Hippocampal formation (tissue), 2 donors: ENCODE measurements at regions not wholly inside any gene's neighbourhood (a gene's known extent, or its start where the extent isn't known, plus 50 kb on each side); places are given as distances from the start of the nearest gene placed in this dataset.
"Not testable (repeated sequence)": the region's sequence is repeated elsewhere in the genome, so short reads cannot be mapped to it uniquely, and the experiment has no call there.

Experiments
- DNase-seq, 2 donors: peaks; one replicate each; lab custom pipeline; 2025; lab: John Stamatoyannopoulos, UW

- no peak for DNase-seq
These were observed 851.1 kb upstream of the MGAT4C start for GRCh38 chr12:87107270-87107669.

- DNase-seq: no peak
These were observed 839.9 kb upstream of the MGAT4C start for GRCh38 chr12:87096082-87096585.

GRCh38 chr12:87094356-87094755 is 838.2 kb upstream of the MGAT4C start:
- DNase-seq: no peak

GRCh38 chr12:87092421-87092820 is 836.2 kb upstream of the MGAT4C start:
- no peak for DNase-seq

- no peak for DNase-seq
These were observed 830.1 kb upstream of the MGAT4C start for GRCh38 chr12:87086118-87086891.

GRCh38 chr12:87085286-87085685 is 829.1 kb upstream of the MGAT4C start:
- DNase-seq: no peak

GRCh38 chr12:87082756-87083155 is 826.6 kb upstream of the MGAT4C start:
- DNase-seq: no peak

GRCh38 chr12:87074781-87075180 is 818.6 kb upstream of the MGAT4C start:
- no peak for DNase-seq

- DNase-seq: no peak
These were observed 810.1 kb upstream of the MGAT4C start for GRCh38 chr12:87066326-87066725.

GRCh38 chr12:87059231-87059630 is 803.0 kb upstream of the MGAT4C start:
- no peak for DNase-seq

- DNase-seq: no peak
These were observed 798.0 kb upstream of the MGAT4C start for GRCh38 chr12:87054226-87054625.

GRCh38 chr12:87051621-87052020 is 795.4 kb upstream of the MGAT4C start:
- no peak for DNase-seq

GRCh38 chr12:87047691-87048090 is 791.5 kb upstream of the MGAT4C start:
- DNase-seq: no peak

GRCh38 chr12:87039536-87039935 is 783.3 kb upstream of the MGAT4C start:
- DNase-seq: no peak

- DNase-seq: no peak
These were observed 781.9 kb upstream of the MGAT4C start for GRCh38 chr12:87038098-87038497.

- DNase-seq: no peak
These were observed 769.8 kb upstream of the MGAT4C start for GRCh38 chr12:87025976-87026375.

GRCh38 chr12:87021400-87021799 is 765.2 kb upstream of the MGAT4C start:
- DNase-seq: no peak

GRCh38 chr12:87020071-87020470 is 763.9 kb upstream of the MGAT4C start:
- DNase-seq: no peak

- DNase-seq: no peak
These were observed 759.2 kb upstream of the MGAT4C start for GRCh38 chr12:87015352-87015751.

GRCh38 chr12:87008785-87009384 is 752.7 kb upstream of the MGAT4C start:
- no peak for DNase-seq

- no peak for DNase-seq
These were observed 744.9 kb upstream of the MGAT4C start for GRCh38 chr12:87001102-87001501.

- DNase-seq: no peak
These were observed 729.1 kb upstream of the MGAT4C start for GRCh38 chr12:86985298-86985697.

GRCh38 chr12:86970595-86970994 is 714.4 kb upstream of the MGAT4C start:
- not testable (repeated sequence) for DNase-seq
